ENCODE measurements at regions not wholly inside any gene's neighbourhood (a gene's known extent, or its start where the extent isn't known, plus 50 kb on each side); places are given as distances from the start of the nearest gene placed in this dataset.

DNA sequence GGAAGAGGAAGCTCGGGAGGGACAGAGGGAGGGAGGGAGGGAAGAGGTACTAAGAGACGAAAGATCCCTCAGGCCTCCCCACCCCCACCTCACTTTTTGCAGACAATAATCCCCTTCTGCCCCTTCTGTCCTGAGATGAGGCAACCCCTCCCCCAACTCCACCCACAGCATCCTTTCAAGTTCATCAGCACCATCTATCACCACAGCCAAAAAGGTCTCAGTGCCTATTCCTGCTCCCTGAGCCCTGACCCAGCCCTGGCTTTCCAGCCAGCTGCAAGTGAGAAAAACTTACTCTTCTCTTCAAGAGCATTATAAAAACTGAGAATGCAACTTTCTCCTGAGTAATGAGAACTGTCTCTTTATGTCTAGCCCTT is 133.2 kb upstream of the LRFN2 start:
- TF ChIP-seq CTCF (conservative IDR thresholded peaks at IDR 0.05) (no peak), EZH2 (IDR thresholded peaks at IDR 0.05; ENCODE audit: low read depth) (no peak)

Data from PC-9 (cell line).